Activated CD8-positive, alpha-beta memory T cell treated with anti-CD3 and anti-CD28 coated beads, Interleukin-2, amount 10 ng/mL, durations not matched to agents 7 days and 5 days (primary cell): ENCODE measurements at regions not wholly inside any gene's neighbourhood (a gene's known extent, or its start where the extent isn't known, plus 50 kb on each side); places are given as distances from the start of the nearest gene placed in this dataset.
"Not testable (repeated sequence)": the region's sequence is repeated elsewhere in the genome, so short reads cannot be mapped to it uniquely, and the experiment has no call there.

Source experiments
- ATAC-seq: fragments of 150-1000 bp; cut with Tn5 transposase; one replicate; pipeline ENCODE4 v1.10.0; 2021; ENCODE audit warnings: moderate library complexity
- CTCF ChIA-PET: fragments of 350-600 bp; sonication (Branson Sonifier 250); formaldehyde crosslinking; loops from one replicate; lab custom pipeline; 2021; ENCODE audit warnings: antibody characterized with exemption; lab: Charles Lee
- DNase-seq: peaks from one replicate; pipeline ENCODE4 v3.0.0-alpha.2; 2020
- H3K27ac Mint-ChIP-seq: one replicate; pipeline ENCODE4 v1.8.0; 2021; ENCODE audit warnings: mild to moderate bottlenecking, mixed read lengths
- H3K27me3 Mint-ChIP-seq: one replicate; pipeline ENCODE4 v1.8.0; 2021; ENCODE audit warnings: mixed read lengths
- H3K36me3 Mint-ChIP-seq: one replicate; pipeline ENCODE4 v1.8.0; 2021; ENCODE audit warnings: mild to moderate bottlenecking, mixed read lengths
- H3K4me1 Mint-ChIP-seq: one replicate; pipeline ENCODE4 v1.8.0; 2021; ENCODE audit warnings: mixed read lengths
- H3K4me3 Mint-ChIP-seq: one replicate; pipeline ENCODE4 v1.8.0; 2021; ENCODE audit warnings: mild to moderate bottlenecking, moderate library complexity, mixed read lengths
- H3K9me3 Mint-ChIP-seq: one replicate; pipeline ENCODE4 v1.8.0; 2022; ENCODE audit warnings: low read depth, mixed read lengths

DNA sequence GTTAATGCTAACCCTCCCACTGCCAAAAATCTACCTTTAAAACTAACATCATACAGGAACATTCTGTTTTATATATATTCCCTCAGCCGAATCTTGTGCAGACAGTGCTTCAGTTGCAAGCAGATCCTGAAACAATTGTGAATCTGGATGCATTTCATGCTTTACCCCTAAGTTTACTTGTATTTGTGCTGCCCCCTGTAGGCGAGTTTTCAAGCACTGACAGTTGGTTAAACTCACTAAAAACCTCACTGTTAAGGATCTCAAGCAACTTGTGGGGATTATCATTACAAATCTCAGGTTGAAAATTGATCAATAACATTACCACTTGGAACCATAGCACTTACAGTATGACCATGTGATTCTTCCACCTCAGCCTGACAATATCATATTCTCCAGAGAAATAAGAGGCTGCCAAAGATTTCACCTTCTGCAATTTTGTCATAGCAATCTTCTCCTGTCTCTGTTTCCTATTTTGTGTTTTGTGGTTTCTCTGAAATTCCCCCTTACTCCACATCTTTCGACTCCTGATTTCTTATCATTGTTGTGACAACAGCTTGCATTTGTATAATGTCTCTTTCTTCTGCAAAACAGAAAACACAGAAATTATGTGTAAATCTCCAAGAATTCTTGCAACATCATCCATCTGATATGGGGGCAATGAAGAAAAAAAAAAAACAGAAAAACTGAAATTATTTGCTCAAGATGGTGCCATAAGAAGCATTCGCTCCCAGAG lies 354.6 kb upstream of the SETBP1 start:
- Mint-ChIP-seq H3K27ac (no peak overlapping the region), H3K4me3 (no peak overlapping the region), H3K36me3 (no peaks in the 10 kb centered on the region), H3K4me1 (no peaks in the 10 kb centered on the region), H3K9me3 (no peaks in the 10 kb centered on the region), H3K27me3 (no peaks in the 10 kb centered on the region)
- no peak for DNase-seq
- CTCF ChIA-PET, result no interaction called here
- ATAC-seq, result no peak

GRCh38 chr18:44331656-44332570 lies 348.8 kb upstream of the SETBP1 start:
- no peaks in the 10 kb centered on the region for H3K27me3 Mint-ChIP-seq

GRCh38 chr18:44341759-44342158 lies 338.9 kb upstream of the SETBP1 start:
- no peak overlapping the region for H3K27ac Mint-ChIP-seq
- no peaks in the 10 kb centered on the region for H3K36me3 Mint-ChIP-seq
- CTCF ChIA-PET, result no interaction called here
- H3K27me3 Mint-ChIP-seq, result no peaks in the 10 kb centered on the region
- H3K4me3 Mint-ChIP-seq, result no peak overlapping the region
- peaks cover 7% of the 10 kb centered on the region for H3K9me3 Mint-ChIP-seq
- no peaks in the 10 kb centered on the region for H3K4me1 Mint-ChIP-seq
- no peak for ATAC-seq
- no peak for DNase-seq

More at GRCh38 chr18:44331656-44332570, 348.8 kb upstream of the SETBP1 start:
- Mint-ChIP-seq H3K4me1 (no peaks in the 10 kb centered on the region), H3K27ac (no peak overlapping the region), H3K9me3 (peaks cover 4% of the 10 kb centered on the region), H3K4me3 (no peak overlapping the region), H3K36me3 (no peaks in the 10 kb centered on the region)
- CTCF ChIA-PET, result no interaction called here
- ATAC-seq (no peak), DNase-seq (no peak)

GRCh38 chr18:44342162-44342561 lies 338.5 kb upstream of the SETBP1 start:
- Mint-ChIP-seq H3K36me3 (no peaks in the 10 kb centered on the region), H3K27me3 (no peaks in the 10 kb centered on the region), H3K9me3 (peaks cover 7% of the 10 kb centered on the region), H3K4me1 (no peaks in the 10 kb centered on the region), H3K27ac (no peak overlapping the region), H3K4me3 (no peak overlapping the region)
- DNase-seq (no peak), ATAC-seq (no peak)
- CTCF ChIA-PET, result no interaction called here

DNA sequence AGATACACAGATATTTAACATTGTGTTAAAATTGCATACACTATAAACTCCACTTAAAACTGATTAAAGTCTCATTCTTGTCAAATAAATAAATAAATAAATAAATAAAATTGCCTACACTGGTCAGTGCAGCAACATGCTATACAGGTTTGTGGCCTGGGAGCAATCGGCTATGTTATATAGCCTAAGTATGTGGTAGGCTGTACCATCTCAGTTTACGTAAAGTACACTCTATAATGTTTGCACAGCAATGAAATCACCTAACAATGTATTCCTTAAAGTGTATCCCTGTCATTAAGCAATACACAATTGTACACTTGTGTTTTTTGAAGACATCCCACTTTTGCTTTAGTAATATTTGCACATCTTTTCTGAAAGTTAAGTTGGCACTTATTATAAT lies 337.7 kb upstream of the SETBP1 start:
- H3K27ac Mint-ChIP-seq, result no peak overlapping the region
- CTCF ChIA-PET, result no interaction called here
- DNase-seq, result no peak
- H3K4me3 Mint-ChIP-seq, result no peak overlapping the region
- no peaks in the 10 kb centered on the region for H3K36me3 Mint-ChIP-seq
- no peaks in the 10 kb centered on the region for H3K27me3 Mint-ChIP-seq
- no peak for ATAC-seq
- no peaks in the 10 kb centered on the region for H3K4me1 Mint-ChIP-seq
- peaks cover 7% of the 10 kb centered on the region for H3K9me3 Mint-ChIP-seq

GRCh38 chr18:44343570-44343969 lies 337.1 kb upstream of the SETBP1 start:
- no peak for ATAC-seq
- CTCF ChIA-PET, result no interaction called here
- Mint-ChIP-seq H3K27ac (no peak overlapping the region), H3K4me1 (no peaks in the 10 kb centered on the region), H3K27me3 (no peaks in the 10 kb centered on the region), H3K4me3 (no peak overlapping the region), H3K36me3 (no peaks in the 10 kb centered on the region), H3K9me3 (peaks cover 2% of the 10 kb centered on the region)
- no peak for DNase-seq

DNA sequence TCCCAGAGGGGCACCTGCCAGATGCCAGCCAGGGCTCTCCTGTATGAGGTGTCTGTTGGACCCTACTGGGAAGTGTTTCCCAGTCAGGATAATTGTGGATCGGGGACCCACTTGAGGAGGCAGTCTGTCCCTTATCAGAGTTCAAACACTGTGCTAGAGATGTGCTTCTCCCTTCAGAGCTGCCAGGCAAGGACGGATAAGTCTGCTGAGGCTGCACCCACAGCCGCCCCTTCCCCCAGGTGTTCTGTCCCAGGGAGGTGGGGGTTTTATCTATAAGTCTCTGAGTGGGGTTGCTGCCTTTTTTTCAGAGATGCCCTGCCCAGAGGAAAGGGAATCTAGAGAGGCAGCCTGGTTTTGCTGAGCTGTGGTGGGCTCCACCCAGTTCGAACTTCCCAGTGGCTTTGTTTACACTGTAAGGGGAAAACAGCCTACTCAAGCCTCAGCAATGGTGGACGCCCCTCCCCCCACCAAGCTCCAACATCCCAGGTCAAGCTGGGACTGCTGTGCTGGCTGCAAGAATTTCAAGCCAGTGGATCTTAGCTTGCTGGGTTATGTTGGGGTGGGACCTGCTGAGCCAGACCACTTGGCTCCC lies 324.0 kb upstream of the SETBP1 start:
- Mint-ChIP-seq H3K4me3 (no peak overlapping the region), H3K9me3 (no peaks in the 10 kb centered on the region), H3K4me1 (no peaks in the 10 kb centered on the region), H3K36me3 (no peaks in the 10 kb centered on the region), H3K27me3 (no peaks in the 10 kb centered on the region), H3K27ac (no peak overlapping the region)
- CTCF ChIA-PET, result no interaction called here
- DNase-seq, result no peak
- no peak for ATAC-seq

DNA sequence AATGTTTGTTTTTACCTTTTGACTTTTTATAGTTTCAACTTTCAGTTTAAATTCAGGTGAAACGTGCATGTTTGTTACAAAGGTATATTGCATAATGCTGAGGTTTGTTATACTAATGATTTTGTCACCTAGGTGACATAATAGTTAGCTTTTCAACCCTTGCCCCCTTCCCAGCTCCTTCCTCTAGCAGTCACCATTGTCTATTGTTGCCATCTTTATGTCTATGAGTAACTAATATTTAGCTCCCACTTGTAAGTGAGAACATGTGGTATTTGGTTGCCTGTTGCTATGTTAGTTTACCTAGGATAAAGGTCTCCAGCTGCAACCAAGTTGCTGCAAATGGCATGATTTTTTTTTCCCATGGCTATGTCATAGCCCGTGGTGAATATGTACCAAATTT lies 322.3 kb upstream of the SETBP1 start:
- CTCF ChIA-PET, result no interaction called here
- no peaks in the 10 kb centered on the region for H3K36me3 Mint-ChIP-seq
- H3K4me3 Mint-ChIP-seq, result no peak overlapping the region
- no peak overlapping the region for H3K27ac Mint-ChIP-seq
- H3K9me3 Mint-ChIP-seq, result no peaks in the 10 kb centered on the region
- H3K27me3 Mint-ChIP-seq, result no peaks in the 10 kb centered on the region
- no peaks in the 10 kb centered on the region for H3K4me1 Mint-ChIP-seq
- ATAC-seq (no peak), DNase-seq (no peak)

GRCh38 chr18:44359741-44360140 lies 320.9 kb upstream of the SETBP1 start:
- H3K27me3 Mint-ChIP-seq, H3K9me3 Mint-ChIP-seq, H3K27ac Mint-ChIP-seq, DNase-seq, H3K4me3 Mint-ChIP-seq, H3K4me1 Mint-ChIP-seq, H3K36me3 Mint-ChIP-seq, CTCF ChIA-PET, ATAC-seq: not testable (repeated sequence)

GRCh38 chr18:44362213-44362612 lies 318.5 kb upstream of the SETBP1 start:
- H3K36me3 Mint-ChIP-seq, CTCF ChIA-PET, H3K27me3 Mint-ChIP-seq, H3K9me3 Mint-ChIP-seq, H3K27ac Mint-ChIP-seq, DNase-seq, ATAC-seq, H3K4me1 Mint-ChIP-seq, H3K4me3 Mint-ChIP-seq: not testable (repeated sequence)

DNA sequence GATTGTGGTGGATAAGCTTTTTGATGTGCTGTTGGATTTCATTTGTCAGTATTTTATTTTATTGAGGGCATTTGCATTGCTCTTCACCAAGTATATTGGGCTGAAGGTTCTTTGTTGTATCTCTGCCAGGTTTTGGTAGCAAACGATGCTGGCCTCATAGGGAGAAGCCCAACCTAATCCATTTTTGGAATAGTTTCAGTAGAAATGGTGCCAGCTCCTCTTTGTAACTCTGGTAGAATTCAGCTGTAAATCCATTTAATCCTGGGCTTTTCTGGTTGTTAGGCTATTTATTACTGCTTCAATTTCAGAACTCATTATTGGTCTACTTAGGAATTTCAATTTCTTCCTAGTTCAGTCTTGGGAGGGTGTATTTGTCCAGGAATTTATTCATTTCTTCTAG lies 309.8 kb upstream of the SETBP1 start:
- no peak for ATAC-seq
- CTCF ChIA-PET, result no interaction called here
- H3K36me3 Mint-ChIP-seq, result no peaks in the 10 kb centered on the region
- peaks cover under 1% of the 10 kb centered on the region for H3K27me3 Mint-ChIP-seq
- no peak overlapping the region for H3K27ac Mint-ChIP-seq
- no peak for DNase-seq
- H3K4me1 Mint-ChIP-seq, result no peaks in the 10 kb centered on the region
- no peak overlapping the region for H3K4me3 Mint-ChIP-seq
- H3K9me3 Mint-ChIP-seq, result peaks cover 14% of the 10 kb centered on the region

DNA sequence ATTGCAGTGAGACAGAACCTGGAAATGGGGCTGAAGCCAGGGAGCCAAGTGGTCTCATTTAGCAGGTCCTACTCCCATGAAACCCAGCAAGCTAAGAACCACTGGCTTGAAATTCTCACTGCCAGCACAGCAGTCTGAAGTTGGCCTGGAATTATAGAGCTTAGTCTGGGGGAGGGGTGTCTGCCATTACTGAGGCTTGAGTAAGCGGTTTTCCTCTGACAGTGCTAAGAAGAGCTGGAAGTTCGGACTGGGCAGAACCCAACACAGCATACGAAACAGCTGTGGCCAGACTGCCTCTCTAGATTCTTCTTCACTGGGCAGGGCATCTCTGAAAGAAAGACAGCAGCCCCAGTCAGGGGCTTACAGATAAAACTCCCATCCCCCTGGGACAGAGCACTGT lies 305.7 kb upstream of the SETBP1 start:
- CTCF ChIA-PET, result no interaction called here
- Mint-ChIP-seq H3K4me3 (no peak overlapping the region), H3K27me3 (peaks cover 5% of the 10 kb centered on the region), H3K36me3 (no peaks in the 10 kb centered on the region), H3K27ac (no peak overlapping the region), H3K4me1 (no peaks in the 10 kb centered on the region), H3K9me3 (peaks cover 14% of the 10 kb centered on the region)
- ATAC-seq (no peak), DNase-seq (no peak)

DNA sequence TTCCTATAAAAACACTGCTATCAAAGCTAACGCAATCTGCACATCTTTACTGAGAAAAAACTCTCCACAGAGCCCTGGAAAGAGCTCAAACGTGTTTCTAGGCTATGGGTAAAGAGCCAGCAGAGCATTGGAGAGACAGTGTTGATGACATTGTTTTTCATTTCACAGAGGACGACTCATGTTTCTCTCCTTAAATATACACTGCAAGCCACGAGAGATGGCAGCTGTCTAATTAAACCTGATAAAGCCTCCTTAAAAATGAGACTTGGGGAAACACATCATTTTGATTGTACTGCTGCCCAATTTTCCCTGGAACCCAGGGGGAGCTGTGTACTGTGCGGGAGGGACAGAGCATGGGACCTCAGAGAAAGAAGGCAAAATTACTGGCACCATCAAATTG lies 294.3 kb upstream of the SETBP1 start:
- Mint-ChIP-seq H3K36me3 (no peaks in the 10 kb centered on the region), H3K4me3 (no peak overlapping the region), H3K27me3 (peaks cover 3% of the 10 kb centered on the region), H3K27ac (no peak overlapping the region), H3K9me3 (no peaks in the 10 kb centered on the region), H3K4me1 (no peaks in the 10 kb centered on the region)
- ATAC-seq (no peak), DNase-seq (no peak)
- CTCF ChIA-PET, result no interaction called here

- Mint-ChIP-seq H3K4me1 (no peaks in the 10 kb centered on the region), H3K36me3 (no peaks in the 10 kb centered on the region), H3K9me3 (no peaks in the 10 kb centered on the region), H3K27ac (no peak overlapping the region), H3K27me3 (peaks cover 3% of the 10 kb centered on the region), H3K4me3 (no peak overlapping the region)
- CTCF ChIA-PET, result no interaction called here
- no peak for DNase-seq
- no peak for ATAC-seq
Measured at GRCh38 chr18:44388329-44388728, 292.4 kb upstream of the SETBP1 start.
